ENCODE measurements at regions not wholly inside any gene's neighbourhood (a gene's known extent, or its start where the extent isn't known, plus 50 kb on each side); places are given as distances from the start of the nearest gene placed in this dataset.

- TF ChIP-seq EZH2 (IDR thresholded peaks at IDR 0.05), result no peak
- TF ChIP-seq POLR2AphosphoS5 (IDR thresholded peaks at IDR 0.05; ENCODE audit: borderline replicate concordance, low read depth, low read length), result no peak
These were observed 188.2 kb downstream of the PLPP3 start for GRCh38 chr1:56390934-56391731.
